Breast epithelium (tissue), 3 donors: ENCODE measurements at regions not wholly inside any gene's neighbourhood (a gene's known extent, or its start where the extent isn't known, plus 50 kb on each side); places are given as distances from the start of the nearest gene placed in this dataset.

ENCODE experiments used
- CTCF ChIP-seq, 3 donors: fragments of 450-650 bp; IDR thresholded peaks; one replicate each; pipeline ENCODE4 v1.5.1; 2016 to 2017; ENCODE audit warnings: antibody characterized with exemption in 3 of 3, mild to moderate bottlenecking in 3 of 3, moderate library complexity in 3 of 3
- POLR2A ChIP-seq: fragments of 450-650 bp; IDR thresholded peaks from one replicate; pipeline ENCODE4 v1.6.1; 2016; ENCODE audit warnings: antibody characterized with exemption, mild to moderate bottlenecking, moderate library complexity
- POLR2AphosphoS5 ChIP-seq, 3 donors: sonication (generic); formaldehyde crosslinking; IDR thresholded peaks; one replicate each; pipeline ENCODE4 v1.6.1; 2017; ENCODE audit warnings: antibody characterized with exemption in 3 of 3

- TF ChIP-seq CTCF (IDR thresholded peaks at IDR 0.05) (no peak), POLR2A (no peak), POLR2AphosphoS5 (IDR thresholded peaks at IDR 0.05) (no peak)
Observed at GRCh38 chr5:169408731-169409130, 107.8 kb upstream of the SLIT3 start.
